ENCODE measurements at regions not wholly inside any gene's neighbourhood (a gene's known extent, or its start where the extent isn't known, plus 50 kb on each side); places are given as distances from the start of the nearest gene placed in this dataset.

- TF ChIP-seq FOXK1 (CRISPR knock-in tag; IDR thresholded peaks at IDR 0.05) (no peak), TCF7 (CRISPR knock-in tag; IDR thresholded peaks at IDR 0.05; ENCODE audit: low read depth) (no peak), ZMAT4 (CRISPR knock-in tag; IDR thresholded peaks at IDR 0.05) (no peak), ARID4B (CRISPR knock-in tag; IDR thresholded peaks at IDR 0.05; ENCODE audit: borderline replicate concordance) (no peak)
- H3K4me1 Mint-ChIP-seq: peaks cover 15% of the 10 kb centered on the region
- no peak overlapping the region for H3K4me3 Mint-ChIP-seq
- ChIA-PET POLR2A (no interaction called here), CTCF (no interaction called here)
- no peaks in the 10 kb centered on the region for H3K27me3 Mint-ChIP-seq (ENCODE audit: low read depth)
- ATAC-seq: no peak; the same call in 1 of the 2 replicates
- no peak for DNase-seq (ENCODE audit: low spot score)
- peaks cover 6% of the 10 kb centered on the region for H3K9me3 Mint-ChIP-seq
- no peaks in the 10 kb centered on the region for H3K36me3 Mint-ChIP-seq
- no peak overlapping the region for H3K27ac Mint-ChIP-seq
Measured at GRCh38 chr1:192933744-192934143, 124.9 kb downstream of the RGS2 start.

GRCh38 chr1:192936313-192937018 is 122.7 kb downstream of the UCHL5 start:
- CTCF ChIA-PET: no interaction called here
- no peaks in the 10 kb centered on the region for H3K36me3 Mint-ChIP-seq
- H3K4me1 Mint-ChIP-seq: no peaks in the 10 kb centered on the region; the same call in 1 of the 2 replicates
- peaks cover 6% of the 10 kb centered on the region for H3K9me3 Mint-ChIP-seq
- no peaks in the 10 kb centered on the region for H3K27me3 Mint-ChIP-seq (ENCODE audit: low read depth)
- POLR2A ChIA-PET: no interaction called here
- H3K4me3 Mint-ChIP-seq: no peak overlapping the region
- H3K27ac Mint-ChIP-seq: no peak overlapping the region
- DNase-seq (ENCODE audit: low spot score) (no peak), ATAC-seq (no peak)
- no peak for TF ChIP-seq ARID4B (CRISPR knock-in tag; IDR thresholded peaks at IDR 0.05; ENCODE audit: borderline replicate concordance)
- TF ChIP-seq E2F4 (CRISPR knock-in tag; IDR thresholded peaks at IDR 0.05; ENCODE audit: borderline replicate concordance, low read depth): no peak
- TF ChIP-seq IRF1 (CRISPR knock-in tag; IDR thresholded peaks at IDR 0.05): no peak
- TF ChIP-seq ZBTB21 (CRISPR knock-in tag; IDR thresholded peaks at IDR 0.05; ENCODE audit: borderline replicate concordance): no peak
- no peak for TF ChIP-seq ZBTB43 (CRISPR knock-in tag; IDR thresholded peaks at IDR 0.05)
- TF ChIP-seq SP1 (CRISPR knock-in tag; conservative IDR thresholded peaks at IDR 0.05): no peak
- TF ChIP-seq CTCF (IDR thresholded peaks at IDR 0.05): no peak
- TF ChIP-seq SOX15 (CRISPR knock-in tag; IDR thresholded peaks at IDR 0.05): no peak
- no peak for TF ChIP-seq E2F5 (CRISPR knock-in tag; IDR thresholded peaks at IDR 0.05)
- TF ChIP-seq ZNF219 (CRISPR knock-in tag; IDR thresholded peaks at IDR 0.05; ENCODE audit: borderline replicate concordance): no peak
- no peak for TF ChIP-seq JUN (CRISPR knock-in tag; IDR thresholded peaks at IDR 0.05)
- no peak for TF ChIP-seq ATF2 (CRISPR knock-in tag; IDR thresholded peaks at IDR 0.05; ENCODE audit: borderline replicate concordance, low read depth)
- TF ChIP-seq IRF2 (CRISPR knock-in tag; IDR thresholded peaks at IDR 0.05; ENCODE audit: borderline replicate concordance, low read depth): no peak

Data from WTC11 (cell line).